Mucosa of rectum (tissue), 2 donors: ENCODE measurements at regions not wholly inside any gene's neighbourhood (a gene's known extent, or its start where the extent isn't known, plus 50 kb on each side); places are given as distances from the start of the nearest gene placed in this dataset.
"Not testable (repeated sequence)": the region's sequence is repeated elsewhere in the genome, so short reads cannot be mapped to it uniquely, and the experiment has no call there.

Experiments used
- H3K27ac ChIP-seq, 2 donors: one replicate each; pipeline ENCODE4 v1.7.0; 2013; ENCODE audit warnings: inconsistent platforms in 2 of 2, low read depth in 2 of 2, low read length in 2 of 2
- H3K27me3 ChIP-seq, 2 donors: one replicate each; pipeline ENCODE4 v1.7.0; 2013; ENCODE audit warnings: low read length in 2 of 2; ENCODE audit not compliant: control insufficient read depth in 2 of 2, insufficient read depth in 2 of 2
- H3K36me3 ChIP-seq, 2 donors: one replicate each; pipeline ENCODE4 v1.7.0; 2013; ENCODE audit warnings: low read length in 2 of 2; ENCODE audit not compliant: control insufficient read depth in 2 of 2, insufficient read depth in 2 of 2
- H3K4me1 ChIP-seq, 2 donors: one replicate each; pipeline ENCODE4 v1.7.0; 2013; ENCODE audit warnings: low read length in 2 of 2, mild to moderate bottlenecking in 1 of 2; ENCODE audit not compliant: control insufficient read depth in 2 of 2, insufficient read depth in 2 of 2
- H3K4me3 ChIP-seq, 2 donors: one replicate each; pipeline ENCODE4 v1.7.0; 2013; ENCODE audit warnings: low read length in 2 of 2
- H3K9ac ChIP-seq, 2 donors: one replicate each; pipeline ENCODE4 v1.7.0; 2013; ENCODE audit warnings: low read length in 2 of 2, low read depth in 1 of 2, mild to moderate bottlenecking in 1 of 2
- H3K9me3 ChIP-seq, 2 donors: one replicate each; pipeline ENCODE4 v1.7.0; 2013; ENCODE audit warnings: low read length in 2 of 2; ENCODE audit not compliant: control insufficient read depth in 2 of 2
- donor health status: healthy.
- donor health status: Normal muscosa, but diverticular disease.

GRCh38 chr6:137933696-137934095 lies 66.6 kb downstream of the TNFAIP3 start:
- Histone ChIP-seq H3K27ac (no peak overlapping the region), H3K9ac (no peak overlapping the region), H3K9me3 (no peaks in the 10 kb centered on the region), H3K36me3 (no peaks in the 10 kb centered on the region), H3K4me1 (no peaks in the 10 kb centered on the region), H3K27me3 (no peaks in the 10 kb centered on the region), H3K4me3 (no peak overlapping the region)

GRCh38 chr6:137936798-137937197 lies 69.7 kb downstream of the TNFAIP3 start:
- H3K27me3 ChIP-seq, result no peaks in the 10 kb centered on the region
- no peaks in the 10 kb centered on the region for H3K36me3 ChIP-seq
- H3K4me3 ChIP-seq, result no peak overlapping the region
- H3K27ac ChIP-seq, result no peak overlapping the region
- no peaks in the 10 kb centered on the region for H3K4me1 ChIP-seq
- no peaks in the 10 kb centered on the region for H3K9me3 ChIP-seq
- H3K9ac ChIP-seq, result no peak overlapping the region

- Histone ChIP-seq H3K9me3 (no peaks in the 10 kb centered on the region), H3K36me3 (no peaks in the 10 kb centered on the region), H3K4me3 (no peak overlapping the region), H3K4me1 (no peaks in the 10 kb centered on the region), H3K27ac (no peak overlapping the region), H3K27me3 (no peaks in the 10 kb centered on the region), H3K9ac (no peak overlapping the region)
Observed at GRCh38 chr6:137937834-137938233, 70.8 kb downstream of the TNFAIP3 start.

GRCh38 chr6:137938770-137939379 lies 71.8 kb downstream of the TNFAIP3 start:
- no peaks in the 10 kb centered on the region for H3K9me3 ChIP-seq
- no peaks in the 10 kb centered on the region for H3K27me3 ChIP-seq
- H3K27ac ChIP-seq, result no peak overlapping the region
- H3K4me3 ChIP-seq, result no peak overlapping the region
- H3K36me3 ChIP-seq, result no peaks in the 10 kb centered on the region
- H3K4me1 ChIP-seq, result no peaks in the 10 kb centered on the region
- no peak overlapping the region for H3K9ac ChIP-seq

GRCh38 chr6:137941995-137942394 lies 74.9 kb downstream of the TNFAIP3 start:
- Histone ChIP-seq H3K9ac (no peak overlapping the region), H3K27ac (no peak overlapping the region), H3K27me3 (no peaks in the 10 kb centered on the region), H3K9me3 (no peaks in the 10 kb centered on the region), H3K36me3 (no peaks in the 10 kb centered on the region), H3K4me1 (no peaks in the 10 kb centered on the region), H3K4me3 (no peak overlapping the region)

GRCh38 chr6:137942736-137943135 lies 75.7 kb downstream of the TNFAIP3 start:
- no peak overlapping the region for H3K4me3 ChIP-seq
- no peaks in the 10 kb centered on the region for H3K4me1 ChIP-seq
- no peak overlapping the region for H3K9ac ChIP-seq
- no peaks in the 10 kb centered on the region for H3K9me3 ChIP-seq
- H3K27me3 ChIP-seq, result no peaks in the 10 kb centered on the region
- H3K27ac ChIP-seq, result no peak overlapping the region
- H3K36me3 ChIP-seq, result no peaks in the 10 kb centered on the region

GRCh38 chr6:137944381-137944780 lies 77.3 kb downstream of the TNFAIP3 start:
- H3K36me3 ChIP-seq, H3K4me1 ChIP-seq, H3K27me3 ChIP-seq, H3K27ac ChIP-seq, H3K9ac ChIP-seq, H3K9me3 ChIP-seq, H3K4me3 ChIP-seq: not testable (repeated sequence)

- no peaks in the 10 kb centered on the region for H3K36me3 ChIP-seq
- H3K4me3 ChIP-seq, result no peak overlapping the region
- H3K9me3 ChIP-seq, result no peaks in the 10 kb centered on the region
- H3K9ac ChIP-seq, result no peak overlapping the region
- H3K27ac ChIP-seq, result no peak overlapping the region
- H3K27me3 ChIP-seq, result no peaks in the 10 kb centered on the region
- no peaks in the 10 kb centered on the region for H3K4me1 ChIP-seq
Observed at GRCh38 chr6:137944793-137945498, 77.9 kb downstream of the TNFAIP3 start.

GRCh38 chr6:137949686-137950390 lies 82.8 kb downstream of the TNFAIP3 start:
- no peaks in the 10 kb centered on the region for H3K27me3 ChIP-seq
- no peak overlapping the region for H3K27ac ChIP-seq
- no peaks in the 10 kb centered on the region for H3K9me3 ChIP-seq
- H3K4me3 ChIP-seq, result no peak overlapping the region
- no peaks in the 10 kb centered on the region for H3K4me1 ChIP-seq
- H3K36me3 ChIP-seq, result no peaks in the 10 kb centered on the region
- no peak overlapping the region for H3K9ac ChIP-seq

- H3K27me3 ChIP-seq, result no peaks in the 10 kb centered on the region
- no peaks in the 10 kb centered on the region for H3K36me3 ChIP-seq
- H3K4me1 ChIP-seq, result no peaks in the 10 kb centered on the region
- H3K9ac ChIP-seq, result no peak overlapping the region
- H3K4me3 ChIP-seq, result no peak overlapping the region
- no peak overlapping the region for H3K27ac ChIP-seq
- H3K9me3 ChIP-seq, result no peaks in the 10 kb centered on the region
Observed at GRCh38 chr6:137950581-137950980, 83.5 kb downstream of the TNFAIP3 start.
